Posterior vena cava (tissue), 2 donors: ENCODE measurements at regions not wholly inside any gene's neighbourhood (a gene's known extent, or its start where the extent isn't known, plus 50 kb on each side); places are given as distances from the start of the nearest gene placed in this dataset.

ENCODE experiments used
- DNase-seq: peaks from one replicate; pipeline ENCODE4 v3.0.0-alpha.2; 2020; ENCODE audit warnings: low spot score
- intact Hi-C, 2 donors: fragments of 100-400 bp; cut with DNase I; formaldehyde crosslinking; loops; one replicate each; pipeline versions ENCODE4 v1.14.1 to v1.14.2; 2022 to 2023
- donor health status: DM: yes; HTN: yes; CAD: no.
- donor health status: DM: yes; HTN: yes; CAD: no.

- no peak for DNase-seq
- intact Hi-C loops: no loop called here
Observed at GRCh38 chr4:111961809-111962208, 183.4 kb upstream of the FAM241A start.

GRCh38 chr4:111963158-111963700 lies 182.0 kb upstream of the FAM241A start:
- intact Hi-C loops: no loop called here
- DNase-seq: no peak

GRCh38 chr4:111977419-111977965 lies 167.8 kb upstream of the FAM241A start:
- intact Hi-C loops: no loop called here

GRCh38 chr4:111979921-111980320 lies 165.3 kb upstream of the FAM241A start:
- intact Hi-C loops: no loop called here
- DNase-seq: no peak

More at GRCh38 chr4:111977419-111977965, 167.8 kb upstream of the FAM241A start:
- DNase-seq: no peak

GRCh38 chr4:111982089-111982488 lies 163.2 kb upstream of the FAM241A start:
- intact Hi-C loops: no loop called here
- DNase-seq: no peak

GRCh38 chr4:111984169-111984819 lies 161.0 kb upstream of the FAM241A start:
- intact Hi-C loops: no loop called here
- DNase-seq: no peak

- DNase-seq: no peak
- intact Hi-C loops: no loop called here
Observed at GRCh38 chr4:111985426-111985825, 159.8 kb upstream of the FAM241A start.

- DNase-seq: no peak
- intact Hi-C loops: no loop called here
Observed at GRCh38 chr4:111986095-111986494, 159.2 kb upstream of the FAM241A start.

GRCh38 chr4:111988514-111988913 lies 156.7 kb upstream of the FAM241A start:
- intact Hi-C loops: no loop called here

GRCh38 chr4:111989817-111990216 lies 155.4 kb upstream of the FAM241A start:
- intact Hi-C loops: no loop called here

More at GRCh38 chr4:111988514-111988913, 156.7 kb upstream of the FAM241A start:
- no peak for DNase-seq

GRCh38 chr4:111991163-111991562 lies 154.1 kb upstream of the FAM241A start:
- intact Hi-C loops: no loop called here
- DNase-seq: no peak

More at GRCh38 chr4:111989817-111990216, 155.4 kb upstream of the FAM241A start:
- no peak for DNase-seq

GRCh38 chr4:111991797-111992196 lies 153.5 kb upstream of the FAM241A start:
- no peak for DNase-seq
- intact Hi-C loops: no loop called here

GRCh38 chr4:111992351-111993168 lies 152.7 kb upstream of the FAM241A start:
- intact Hi-C loops: no loop called here
- no peak for DNase-seq

- intact Hi-C loops: no loop called here
- no peak for DNase-seq
Observed at GRCh38 chr4:111994392-111994791, 150.9 kb upstream of the FAM241A start.

GRCh38 chr4:111997785-111998184 lies 147.5 kb upstream of the FAM241A start:
- no peak for DNase-seq
- intact Hi-C loops: no loop called here

GRCh38 chr4:111999801-112000200 lies 145.5 kb upstream of the FAM241A start:
- intact Hi-C loops: no loop called here
- DNase-seq: no peak

- DNase-seq: no peak
- intact Hi-C loops: no loop called here
Observed at GRCh38 chr4:112001041-112001440, 144.2 kb upstream of the FAM241A start.

GRCh38 chr4:112002248-112002661 lies 143.0 kb upstream of the FAM241A start:
- no peak for DNase-seq
- intact Hi-C loops: no loop called here

GRCh38 chr4:112003231-112003907 lies 141.9 kb upstream of the FAM241A start:
- no peak for DNase-seq
- intact Hi-C loops: no loop called here

GRCh38 chr4:112005027-112005426 lies 140.2 kb upstream of the FAM241A start:
- no peak for DNase-seq
- intact Hi-C loops: no loop called here
